Breast epithelium (tissue), 4 donors: ENCODE measurements at regions not wholly inside any gene's neighbourhood (a gene's known extent, or its start where the extent isn't known, plus 50 kb on each side); places are given as distances from the start of the nearest gene placed in this dataset.

ENCODE experiments used
- DNase-seq, 2 donors: peaks; one replicate each; pipeline ENCODE4 v3.0.0-alpha.2; 2019; ENCODE audit warnings: low spot score in 2 of 2
- H3K27ac ChIP-seq, 2 donors: fragments of 200-600 bp; sonication (generic) in 1 of 2; one replicate each; pipeline ENCODE4 v1.5.1; 2016 to 2019; ENCODE audit warnings: mild to moderate bottlenecking in 1 of 2
- H3K27me3 ChIP-seq, 2 donors: fragments of 200-600 bp; sonication (generic) in 1 of 2; one replicate each; pipeline versions ENCODE4 v1.5.1 to v1.6.0; 2017 to 2019; ENCODE audit warnings: control low read depth in 1 of 2, mild to moderate bottlenecking in 1 of 2
- H3K36me3 ChIP-seq: fragments of 200-600 bp; one replicate; pipeline ENCODE4 v1.5.1; 2019
- H3K4me1 ChIP-seq, 2 donors: fragments of 200-600 bp; sonication (generic); one replicate each; pipeline ENCODE4 v1.5.1; 2016 to 2019; ENCODE audit warnings: control low read depth in 1 of 2
- H3K4me3 ChIP-seq, 3 donors: fragments of 200-600 bp; sonication (generic); 1 replicate in 2 of 3; 2 replicates in 1 of 3; pipeline ENCODE4 v1.5.1; 2016 to 2019; ENCODE audit warnings: mild to moderate bottlenecking in 3 of 3, moderate library complexity in 2 of 3
- H3K9me3 ChIP-seq, 2 donors: fragments of 200-600 bp; sonication (generic) in 1 of 2; one replicate each; pipeline ENCODE4 v1.5.1; 2016 to 2019; ENCODE audit warnings: control low read depth in 1 of 2
- POLR2A ChIP-seq: fragments of 450-650 bp; IDR thresholded peaks from one replicate; pipeline ENCODE4 v1.6.1; 2016; ENCODE audit warnings: antibody characterized with exemption, mild to moderate bottlenecking, moderate library complexity
- POLR2AphosphoS5 ChIP-seq, 3 donors: sonication (generic); formaldehyde crosslinking; IDR thresholded peaks; one replicate each; pipeline ENCODE4 v1.6.1; 2017; ENCODE audit warnings: antibody characterized with exemption in 3 of 3
- intact Hi-C: fragments of 100-400 bp; cut with DNase I; formaldehyde crosslinking; loops from one replicate; pipeline ENCODE4 v1.15.1; 2023; ENCODE audit warnings: low total_unique reads
- TF ChIP-seq, protein P1 (sequence below), 3 donors: fragments of 450-650 bp; IDR thresholded peaks; one replicate each; pipeline ENCODE4 v1.5.1; 2016 to 2017; ENCODE audit warnings: antibody characterized with exemption in 3 of 3, mild to moderate bottlenecking in 3 of 3, moderate library complexity in 3 of 3

DNA sequence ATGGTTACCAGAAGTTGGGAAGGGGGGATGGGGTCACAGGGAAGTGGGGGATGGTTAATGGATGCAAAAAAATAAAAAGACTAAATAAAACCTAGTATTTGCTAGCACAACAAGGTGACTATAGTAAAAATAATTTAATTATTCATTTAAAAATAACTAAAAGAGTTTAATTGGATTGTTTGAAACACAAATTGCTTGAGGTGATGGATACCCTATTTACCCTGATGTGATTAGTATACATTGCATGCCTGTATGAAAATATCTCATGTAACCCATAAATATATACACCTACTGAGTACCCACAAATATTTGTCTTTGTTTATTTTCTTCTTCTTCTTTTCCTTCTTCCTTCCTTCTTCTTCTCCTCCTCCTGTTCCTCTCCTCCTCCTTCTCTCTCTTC lies 57.8 kb upstream of the MACF1 start:
- DNase-seq = no peak
- Histone ChIP-seq H3K9me3 (no peaks in the 10 kb centered on the region), H3K4me3 (no peak overlapping the region), H3K4me1 (peaks cover 0 to 16% of the 10 kb centered on the region in 2 donors), H3K27ac (no peak overlapping the region), H3K36me3 (no peaks in the 10 kb centered on the region), H3K27me3 (no peaks in the 10 kb centered on the region)
- intact Hi-C loops = no loop called here
- TF ChIP-seq, protein P1, sequence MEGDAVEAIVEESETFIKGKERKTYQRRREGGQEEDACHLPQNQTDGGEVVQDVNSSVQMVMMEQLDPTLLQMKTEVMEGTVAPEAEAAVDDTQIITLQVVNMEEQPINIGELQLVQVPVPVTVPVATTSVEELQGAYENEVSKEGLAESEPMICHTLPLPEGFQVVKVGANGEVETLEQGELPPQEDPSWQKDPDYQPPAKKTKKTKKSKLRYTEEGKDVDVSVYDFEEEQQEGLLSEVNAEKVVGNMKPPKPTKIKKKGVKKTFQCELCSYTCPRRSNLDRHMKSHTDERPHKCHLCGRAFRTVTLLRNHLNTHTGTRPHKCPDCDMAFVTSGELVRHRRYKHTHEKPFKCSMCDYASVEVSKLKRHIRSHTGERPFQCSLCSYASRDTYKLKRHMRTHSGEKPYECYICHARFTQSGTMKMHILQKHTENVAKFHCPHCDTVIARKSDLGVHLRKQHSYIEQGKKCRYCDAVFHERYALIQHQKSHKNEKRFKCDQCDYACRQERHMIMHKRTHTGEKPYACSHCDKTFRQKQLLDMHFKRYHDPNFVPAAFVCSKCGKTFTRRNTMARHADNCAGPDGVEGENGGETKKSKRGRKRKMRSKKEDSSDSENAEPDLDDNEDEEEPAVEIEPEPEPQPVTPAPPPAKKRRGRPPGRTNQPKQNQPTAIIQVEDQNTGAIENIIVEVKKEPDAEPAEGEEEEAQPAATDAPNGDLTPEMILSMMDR (IDR thresholded peaks at IDR 0.05) = no peak
- TF ChIP-seq POLR2A (no peak), POLR2AphosphoS5 (IDR thresholded peaks at IDR 0.05) (no peak)

DNA sequence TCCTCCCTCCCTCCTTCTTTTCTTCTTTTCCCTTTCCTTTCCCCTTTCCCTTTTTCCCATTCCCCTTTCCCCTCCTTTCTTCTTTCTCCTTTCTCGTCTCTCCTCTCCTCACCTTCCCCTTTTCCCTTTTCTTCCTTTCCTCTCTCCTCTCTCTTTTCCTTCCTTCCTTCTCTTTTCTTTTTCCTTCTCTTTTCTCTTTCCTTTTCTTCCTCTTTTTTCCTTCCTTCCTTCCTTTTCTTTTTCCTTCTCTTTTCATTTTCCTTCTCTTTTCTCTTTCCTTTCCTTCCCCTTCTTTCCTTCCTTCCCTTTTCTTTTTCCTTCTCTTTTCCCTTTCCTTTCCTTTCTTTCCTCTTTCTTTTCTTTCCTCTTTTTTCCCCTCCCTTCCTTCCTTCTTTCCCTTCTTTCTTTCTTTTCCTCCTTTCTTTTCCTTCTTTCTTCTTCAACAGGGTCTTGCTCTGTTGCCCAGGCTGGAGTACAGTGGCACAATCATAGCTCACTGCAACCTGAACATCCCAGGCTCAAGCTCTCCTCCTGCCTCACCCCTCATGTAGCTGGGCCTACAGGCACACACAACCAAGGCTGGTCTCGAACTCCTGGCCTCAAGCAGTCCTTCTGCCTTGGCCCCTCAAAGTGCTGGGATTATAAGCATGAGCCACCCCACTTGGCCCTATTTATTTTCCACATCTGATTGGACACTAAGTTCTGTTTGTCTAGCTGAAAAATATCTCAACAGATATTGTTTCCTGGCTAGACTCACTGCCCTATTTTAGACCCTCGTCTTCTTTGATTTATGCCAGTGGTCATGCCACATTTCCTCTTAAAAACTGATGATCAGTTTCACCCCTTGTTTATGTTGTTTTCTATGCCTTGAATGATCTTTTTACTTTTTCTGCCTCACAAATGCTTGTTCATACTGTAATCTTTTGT lies 57.1 kb upstream of the MACF1 start:
- no peak for DNase-seq
- intact Hi-C loops = no loop called here
- H3K27ac ChIP-seq = peak overlapping the region in 1 of 2 donors; percentile 31
- H3K4me1 ChIP-seq = peaks cover 0 to 9% of the 10 kb centered on the region in 2 donors
- no peaks in the 10 kb centered on the region for H3K9me3 ChIP-seq
- H3K36me3 ChIP-seq = no peaks in the 10 kb centered on the region
- H3K4me3 ChIP-seq = no peak overlapping the region
- H3K27me3 ChIP-seq = no peaks in the 10 kb centered on the region
- TF ChIP-seq, protein P1 (IDR thresholded peaks at IDR 0.05) = no peak
- TF ChIP-seq POLR2AphosphoS5 (IDR thresholded peaks at IDR 0.05) (no peak), POLR2A (no peak)

DNA sequence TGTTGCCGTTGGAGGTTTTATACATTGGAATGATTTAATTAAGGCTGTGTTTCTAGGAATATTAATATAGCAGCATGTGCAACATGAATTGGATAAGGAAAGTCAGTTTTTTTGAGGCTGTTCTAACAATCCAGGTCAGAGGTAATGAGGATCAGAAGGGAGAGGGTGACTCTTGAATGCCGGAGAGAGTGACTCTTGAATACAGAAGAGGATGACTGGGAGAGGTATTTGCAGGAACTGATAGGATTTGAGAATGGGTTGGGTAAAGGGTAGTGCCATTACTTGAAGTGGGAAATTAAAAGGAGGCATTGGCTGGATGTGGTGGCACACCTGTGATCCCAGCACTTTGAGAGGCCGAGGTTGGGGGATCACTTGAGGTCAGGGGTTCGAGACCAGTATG lies 55.6 kb upstream of the MACF1 start:
- Histone ChIP-seq H3K9me3 (no peaks in the 10 kb centered on the region), H3K4me1 (peaks cover 0 to 16% of the 10 kb centered on the region in 2 donors), H3K4me3 (no peak overlapping the region), H3K27me3 (no peaks in the 10 kb centered on the region), H3K27ac (no peak overlapping the region), H3K36me3 (no peaks in the 10 kb centered on the region)
- no peak for TF ChIP-seq POLR2A
- no peak for TF ChIP-seq POLR2AphosphoS5 (IDR thresholded peaks at IDR 0.05)
- TF ChIP-seq, protein P1 (IDR thresholded peaks at IDR 0.05) = no peak
- intact Hi-C loops = no loop called here
- no peak for DNase-seq

DNA sequence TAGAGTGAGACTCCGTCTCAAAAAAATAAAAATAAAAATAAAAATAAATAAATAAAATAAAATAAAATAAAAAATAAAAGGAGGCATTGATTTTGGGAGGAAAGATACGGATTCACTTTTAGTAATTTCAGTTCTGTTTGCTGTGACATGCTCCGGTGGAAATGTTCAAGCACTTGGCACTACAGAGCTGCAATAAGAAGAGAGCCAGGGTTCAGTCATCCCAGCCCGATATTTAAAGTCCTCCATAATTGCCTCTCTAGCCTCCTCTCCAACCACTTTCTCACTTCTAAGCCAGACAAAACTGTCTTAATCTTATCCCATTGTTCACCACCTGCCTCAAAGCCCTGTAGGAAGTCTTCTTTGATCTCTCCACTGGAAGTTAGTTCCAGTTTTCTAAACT lies 55.0 kb upstream of the MACF1 start:
- H3K36me3 ChIP-seq = no peaks in the 10 kb centered on the region
- H3K9me3 ChIP-seq = no peaks in the 10 kb centered on the region
- DNase-seq = no peak
- intact Hi-C loops = no loop called here
- H3K4me3 ChIP-seq = no peak overlapping the region
- peaks cover 2 to 21% of the 10 kb centered on the region in 2 donors for H3K4me1 ChIP-seq
- no peaks in the 10 kb centered on the region for H3K27me3 ChIP-seq
- TF ChIP-seq, protein P1 (IDR thresholded peaks at IDR 0.05) = no peak
- no peak for TF ChIP-seq POLR2A
- no peak for TF ChIP-seq POLR2AphosphoS5 (IDR thresholded peaks at IDR 0.05)
- no peak overlapping the region for H3K27ac ChIP-seq

DNA sequence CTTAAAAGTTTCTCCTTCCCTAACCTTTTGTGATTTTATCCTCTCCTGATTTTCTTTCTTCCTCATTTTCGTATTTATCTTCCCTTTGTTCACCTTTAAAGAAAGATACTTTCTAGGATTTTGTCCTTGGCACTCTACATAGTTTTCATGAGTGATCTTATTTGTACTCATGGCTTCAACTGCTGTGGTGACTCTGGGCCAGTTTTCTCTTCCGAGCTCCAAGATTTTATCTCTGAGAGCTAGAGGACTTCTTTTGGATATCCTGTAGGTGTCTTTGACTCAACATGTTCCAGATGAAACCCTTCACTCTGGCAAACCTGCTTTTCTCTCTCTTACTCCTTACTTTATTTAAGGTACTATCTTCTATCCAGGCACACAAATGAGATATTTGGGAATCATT lies 53.7 kb upstream of the MACF1 start:
- no peak overlapping the region for H3K4me3 ChIP-seq
- H3K27me3 ChIP-seq = no peaks in the 10 kb centered on the region
- H3K27ac ChIP-seq = peak overlapping the region in 1 of 2 donors; percentile 63
- TF ChIP-seq, protein P1 (IDR thresholded peaks at IDR 0.05) = no peak
- no peak for TF ChIP-seq POLR2A
- no peak for TF ChIP-seq POLR2AphosphoS5 (IDR thresholded peaks at IDR 0.05)
- H3K36me3 ChIP-seq = no peaks in the 10 kb centered on the region
- H3K4me1 ChIP-seq = peaks cover 3 to 30% of the 10 kb centered on the region in 2 donors
- intact Hi-C loops = no loop called here
- DNase-seq = peak in 1 of 2 donors; percentile 60
- no peaks in the 10 kb centered on the region for H3K9me3 ChIP-seq
